ENCODE measurements at regions not wholly inside any gene's neighbourhood (a gene's known extent, or its start where the extent isn't known, plus 50 kb on each side); places are given as distances from the start of the nearest gene placed in this dataset.

- TF ChIP-seq EP300 (IDR thresholded peaks at IDR 0.05) (no peak), POLR2A (IDR thresholded peaks at IDR 0.05) (no peak), CTCF (IDR thresholded peaks at IDR 0.05) (no peak), POLR2AphosphoS5 (IDR thresholded peaks at IDR 0.05) (no peak)
Measured at GRCh38 chr20:22460231-22460630, 124.1 kb downstream of the FOXA2 start.

Data from stomach (tissue), 4 donors.